MG63 (cell line): ENCODE measurements at regions not wholly inside any gene's neighbourhood (a gene's known extent, or its start where the extent isn't known, plus 50 kb on each side); places are given as distances from the start of the nearest gene placed in this dataset.
"Not testable (repeated sequence)": the region's sequence is repeated elsewhere in the genome, so short reads cannot be mapped to it uniquely, and the experiment has no call there.

Experiments
- DNase-seq: peaks from one replicate; pipeline ENCODE4 v3.0.0-alpha.2; 2020
- H3K27me3 ChIP-seq: fragments of 250-450 bp; sonication (Bioruptor Pico); 2 replicates; pipeline ENCODE4 v1.5.1; 2020; ENCODE audit warnings: mild to moderate bottlenecking, moderate library complexity
- H3K36me3 ChIP-seq: fragments of 250-450 bp; sonication (Bioruptor Pico); 2 replicates; pipeline ENCODE4 v1.5.1; 2020; ENCODE audit warnings: mild to moderate bottlenecking, moderate library complexity
- H3K4me3 ChIP-seq: fragments of 250-450 bp; sonication (Bioruptor Pico); 2 replicates; pipeline ENCODE4 v1.5.1; 2020; ENCODE audit warnings: mild to moderate bottlenecking, moderate library complexity
- H3K9me3 ChIP-seq: fragments of 250-450 bp; sonication (Bioruptor Pico); 2 replicates; pipeline ENCODE4 v1.5.1; 2020; ENCODE audit warnings: mild to moderate bottlenecking, moderate library complexity

GRCh38 chr2:53182601-53183000 lies 585.0 kb upstream of the CHAC2 start:
- Histone ChIP-seq H3K9me3 (no peaks in the 10 kb centered on the region), H3K27me3 (no peaks in the 10 kb centered on the region), H3K36me3 (no peaks in the 10 kb centered on the region), H3K4me3 (no peak overlapping the region)
- no peak for DNase-seq

DNA sequence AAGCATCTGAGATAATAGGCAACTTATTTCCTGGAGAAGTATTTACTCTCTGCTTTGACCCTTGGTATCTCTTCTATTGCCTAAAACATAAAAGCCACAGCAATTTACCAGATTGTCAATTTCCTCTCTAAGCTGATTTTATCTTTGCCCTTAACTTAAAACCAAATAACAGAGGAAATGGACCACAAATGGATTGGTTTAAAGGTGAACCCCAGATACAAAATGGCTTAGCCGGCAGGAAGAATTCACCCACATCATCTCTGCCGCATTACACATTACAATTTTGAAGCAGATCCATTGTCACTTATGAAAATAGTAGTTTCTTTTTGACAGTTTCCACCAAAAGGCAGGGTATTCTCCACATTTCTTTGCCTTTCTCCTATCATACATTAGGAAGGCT lies 585.8 kb upstream of the CHAC2 start:
- Histone ChIP-seq H3K9me3 (no peaks in the 10 kb centered on the region), H3K4me3 (no peak overlapping the region), H3K27me3 (no peaks in the 10 kb centered on the region), H3K36me3 (no peaks in the 10 kb centered on the region)
- DNase-seq: no peak

DNA sequence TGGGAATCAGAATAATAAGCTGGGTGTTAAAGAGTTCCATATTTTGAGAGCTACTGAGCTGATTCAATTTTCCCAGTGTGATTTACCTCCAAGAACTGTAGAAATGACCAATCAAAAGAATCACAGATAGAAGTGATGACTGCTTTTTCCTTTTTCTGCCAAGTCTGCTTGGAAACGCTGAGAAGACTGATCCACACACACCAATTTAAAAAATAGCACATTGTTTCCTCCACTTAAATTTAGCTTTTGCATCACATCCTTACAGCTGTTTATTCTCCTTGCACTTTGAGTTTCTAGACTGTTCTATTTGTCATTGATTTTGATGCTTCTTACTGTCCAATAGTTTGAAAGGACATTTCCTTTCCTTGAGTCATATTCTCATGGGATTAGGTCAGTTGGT lies 590.3 kb upstream of the CHAC2 start:
- Histone ChIP-seq H3K4me3 (no peak overlapping the region), H3K27me3 (no peaks in the 10 kb centered on the region), H3K9me3 (no peaks in the 10 kb centered on the region), H3K36me3 (no peaks in the 10 kb centered on the region)
- DNase-seq: no peak

DNA sequence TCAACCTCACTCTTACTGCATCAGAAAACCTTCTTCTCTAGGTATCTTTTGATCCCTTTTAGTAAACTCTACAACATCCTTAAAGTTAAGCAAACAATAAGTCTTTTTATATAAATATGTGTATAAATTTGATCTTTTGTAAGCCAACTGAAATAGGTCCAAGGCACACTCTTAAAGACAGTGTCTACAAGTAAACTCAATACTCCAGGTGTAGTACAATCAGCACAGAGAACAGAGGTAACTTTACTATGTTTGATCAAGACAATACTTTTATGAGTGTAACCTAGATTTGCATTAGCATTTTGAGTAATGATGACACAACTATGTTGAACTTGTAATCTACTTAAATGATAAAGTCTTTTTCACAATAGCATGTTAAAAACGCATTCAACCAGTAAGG lies 593.1 kb upstream of the CHAC2 start:
- Histone ChIP-seq H3K36me3 (no peaks in the 10 kb centered on the region), H3K4me3 (no peak overlapping the region), H3K9me3 (no peaks in the 10 kb centered on the region), H3K27me3 (no peaks in the 10 kb centered on the region)
- no peak for DNase-seq

DNA sequence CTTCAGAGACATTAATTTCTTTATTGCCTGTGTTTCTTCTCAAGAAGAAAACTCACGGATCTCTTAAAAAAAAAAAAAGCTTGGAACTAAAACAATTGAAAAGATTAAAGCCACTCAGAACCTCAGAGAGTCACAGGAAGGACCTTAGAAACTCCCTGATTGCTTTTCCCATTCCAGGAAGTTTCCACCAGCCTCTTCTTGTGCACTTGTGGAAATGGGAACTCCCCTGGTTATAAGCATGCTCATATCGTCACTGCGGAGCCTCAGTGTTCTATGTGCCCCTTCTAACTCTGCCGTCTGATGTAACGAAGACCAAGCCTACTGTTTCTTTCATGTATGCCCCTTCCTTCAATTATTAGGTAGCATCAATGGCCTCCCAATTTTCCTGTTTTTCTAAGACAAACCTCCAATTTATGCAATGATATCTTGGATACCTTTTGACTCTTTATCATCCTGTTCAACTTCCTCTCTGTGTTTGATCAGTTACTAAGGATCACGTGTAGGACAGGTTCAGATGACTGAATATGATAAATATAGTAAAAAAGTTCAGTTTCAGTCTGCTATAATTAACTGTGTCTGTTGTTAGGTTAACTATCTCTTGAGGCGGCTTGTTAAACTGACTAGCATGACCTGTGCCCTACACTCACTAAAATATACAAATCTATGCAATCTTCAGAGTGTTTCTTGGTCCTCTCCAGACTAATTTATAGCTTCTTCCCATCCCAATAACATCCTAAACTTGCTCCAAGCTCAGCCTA lies 593.7 kb upstream of the CHAC2 start:
- Histone ChIP-seq H3K9me3 (no peaks in the 10 kb centered on the region), H3K27me3 (no peaks in the 10 kb centered on the region), H3K36me3 (no peaks in the 10 kb centered on the region), H3K4me3 (no peak overlapping the region)
- DNase-seq: no peak

DNA sequence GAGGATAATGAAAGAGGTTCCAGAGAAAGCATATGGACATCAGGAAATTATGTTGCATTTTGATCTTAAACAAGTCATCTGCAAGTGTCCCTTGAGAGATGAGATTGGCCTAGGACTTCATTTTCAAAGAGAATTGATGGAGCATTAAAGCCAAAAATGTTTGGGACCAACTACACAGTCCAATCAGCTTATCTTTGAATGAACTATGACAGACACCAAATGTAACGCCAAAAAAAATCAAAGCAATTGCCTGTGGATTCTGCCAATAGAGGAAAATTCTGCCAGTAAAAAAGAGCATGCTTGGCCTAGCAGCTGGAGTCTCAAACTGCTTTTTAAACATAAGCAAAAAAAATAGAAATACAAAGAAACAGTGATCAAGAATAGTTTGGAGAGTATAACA lies 594.5 kb upstream of the CHAC2 start:
- Histone ChIP-seq H3K27me3 (no peaks in the 10 kb centered on the region), H3K4me3 (no peak overlapping the region), H3K9me3 (no peaks in the 10 kb centered on the region), H3K36me3 (no peaks in the 10 kb centered on the region)
- DNase-seq: no peak

GRCh38 chr2:53170466-53170865 lies 597.1 kb upstream of the CHAC2 start:
- Histone ChIP-seq H3K4me3 (no peak overlapping the region), H3K36me3 (no peaks in the 10 kb centered on the region), H3K9me3 (0 out of 2 replicates have a peak, but pooled peaks cover 2% of the 10 kb centered on the region), H3K27me3 (no peaks in the 10 kb centered on the region)
- no peak for DNase-seq

DNA sequence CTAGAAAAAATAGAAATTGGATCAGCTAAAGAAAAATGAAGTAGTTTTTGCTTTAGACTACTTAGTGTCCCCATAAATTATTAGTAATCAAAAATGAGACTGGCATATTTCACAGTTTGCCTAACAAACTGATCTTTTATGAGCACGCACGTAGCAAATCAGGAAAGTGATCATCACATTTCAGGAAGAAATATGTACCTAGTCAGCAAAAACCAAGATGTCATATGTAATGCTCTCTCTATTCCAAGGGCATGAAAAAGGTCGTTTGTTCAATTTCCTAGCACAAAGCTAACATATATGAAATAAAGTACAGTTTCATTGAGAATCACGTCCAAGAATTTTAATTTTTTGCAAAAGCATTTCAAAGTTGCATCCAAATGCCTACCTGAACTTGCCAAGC lies 600.4 kb upstream of the CHAC2 start:
- H3K4me3 ChIP-seq: no peak overlapping the region
- DNase-seq: no peak
- H3K27me3 ChIP-seq: no peaks in the 10 kb centered on the region
- H3K36me3 ChIP-seq: no peaks in the 10 kb centered on the region
- 0 out of 2 replicates have a peak, but pooled peaks cover 2% of the 10 kb centered on the region for H3K9me3 ChIP-seq

DNA sequence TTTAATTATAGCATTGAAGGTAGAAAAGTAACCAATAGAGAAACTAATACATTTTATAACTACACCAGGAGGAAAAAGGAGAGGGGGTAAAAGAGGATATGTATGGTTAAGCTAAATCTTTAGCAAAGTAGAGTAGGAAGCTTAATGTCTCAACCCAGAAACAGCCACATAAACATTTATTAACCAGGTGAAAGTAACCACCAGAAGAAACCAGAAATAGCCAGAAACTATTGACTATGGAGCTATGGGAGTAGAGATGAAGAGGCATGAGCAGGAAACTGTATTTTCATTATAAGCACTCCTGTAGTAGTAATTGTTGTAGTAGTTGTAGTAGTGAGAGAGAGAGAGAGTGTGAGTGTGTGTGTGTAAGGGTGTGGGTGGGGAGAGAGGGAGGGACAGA lies 617.5 kb upstream of the CHAC2 start:
- Histone ChIP-seq H3K4me3 (no peak overlapping the region), H3K36me3 (no peaks in the 10 kb centered on the region), H3K27me3 (no peaks in the 10 kb centered on the region), H3K9me3 (no peaks in the 10 kb centered on the region)
- DNase-seq: no peak

- DNase-seq: no peak
- H3K27me3 ChIP-seq: no peaks in the 10 kb centered on the region
- H3K36me3 ChIP-seq: no peaks in the 10 kb centered on the region
Observed at GRCh38 chr2:53148221-53148620, 619.4 kb upstream of the CHAC2 start.

GRCh38 chr2:53131416-53131815 lies 636.2 kb upstream of the CHAC2 start:
- H3K36me3 ChIP-seq: no peaks in the 10 kb centered on the region
- DNase-seq: no peak
- no peaks in the 10 kb centered on the region for H3K27me3 ChIP-seq
- H3K9me3 ChIP-seq: no peaks in the 10 kb centered on the region
- H3K4me3 ChIP-seq: no peak overlapping the region

More at GRCh38 chr2:53148221-53148620, 619.4 kb upstream of the CHAC2 start:
- Histone ChIP-seq H3K4me3 (no peak overlapping the region), H3K9me3 (no peaks in the 10 kb centered on the region)

DNA sequence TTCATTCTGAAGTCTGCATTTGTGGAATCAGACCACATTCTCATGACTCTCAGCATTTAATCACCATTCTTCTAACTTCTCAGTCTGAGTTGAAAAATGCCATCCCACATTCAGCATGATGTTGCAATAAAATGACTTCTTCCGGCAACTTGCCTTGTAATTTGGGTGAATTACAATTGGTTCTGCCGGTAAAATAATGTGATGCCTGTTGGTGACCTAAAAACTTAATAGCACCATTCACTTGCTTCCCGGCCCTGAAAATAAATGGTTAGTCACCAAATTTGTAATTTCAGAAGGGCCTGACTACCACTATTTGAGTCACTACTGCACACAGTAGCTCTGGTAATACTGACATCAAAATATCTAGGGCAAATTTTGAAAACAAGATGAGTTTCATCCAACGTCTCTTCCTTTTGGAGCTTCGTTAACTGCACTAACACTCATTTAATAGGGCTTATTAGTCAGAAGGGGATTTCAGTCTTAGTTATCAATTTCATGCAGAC lies 637.1 kb upstream of the CHAC2 start:
- no peak overlapping the region for H3K4me3 ChIP-seq
- no peaks in the 10 kb centered on the region for H3K27me3 ChIP-seq
- DNase-seq: no peak
- no peaks in the 10 kb centered on the region for H3K36me3 ChIP-seq
- H3K9me3 ChIP-seq: no peaks in the 10 kb centered on the region

DNA sequence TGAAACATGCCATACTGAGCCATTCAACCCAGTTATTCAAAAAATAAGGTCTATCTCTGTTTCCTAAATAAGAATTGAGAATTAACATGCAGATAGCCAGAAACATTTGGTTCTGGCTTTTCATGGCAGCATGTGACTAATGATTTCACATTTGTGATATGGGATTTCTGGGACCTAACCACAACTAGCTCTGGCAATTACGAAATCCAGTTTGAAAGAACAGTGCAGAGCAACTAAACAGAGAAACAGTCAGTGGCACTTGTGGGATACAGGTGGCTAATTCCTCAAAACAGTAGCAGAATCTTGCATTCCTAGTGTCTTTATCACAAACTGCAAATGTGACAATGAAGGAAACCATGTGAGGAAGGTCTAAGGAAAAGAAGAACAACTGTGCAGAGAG lies 637.8 kb upstream of the CHAC2 start:
- Histone ChIP-seq H3K9me3 (no peaks in the 10 kb centered on the region), H3K4me3 (no peak overlapping the region), H3K27me3 (no peaks in the 10 kb centered on the region), H3K36me3 (no peaks in the 10 kb centered on the region)
- no peak for DNase-seq

DNA sequence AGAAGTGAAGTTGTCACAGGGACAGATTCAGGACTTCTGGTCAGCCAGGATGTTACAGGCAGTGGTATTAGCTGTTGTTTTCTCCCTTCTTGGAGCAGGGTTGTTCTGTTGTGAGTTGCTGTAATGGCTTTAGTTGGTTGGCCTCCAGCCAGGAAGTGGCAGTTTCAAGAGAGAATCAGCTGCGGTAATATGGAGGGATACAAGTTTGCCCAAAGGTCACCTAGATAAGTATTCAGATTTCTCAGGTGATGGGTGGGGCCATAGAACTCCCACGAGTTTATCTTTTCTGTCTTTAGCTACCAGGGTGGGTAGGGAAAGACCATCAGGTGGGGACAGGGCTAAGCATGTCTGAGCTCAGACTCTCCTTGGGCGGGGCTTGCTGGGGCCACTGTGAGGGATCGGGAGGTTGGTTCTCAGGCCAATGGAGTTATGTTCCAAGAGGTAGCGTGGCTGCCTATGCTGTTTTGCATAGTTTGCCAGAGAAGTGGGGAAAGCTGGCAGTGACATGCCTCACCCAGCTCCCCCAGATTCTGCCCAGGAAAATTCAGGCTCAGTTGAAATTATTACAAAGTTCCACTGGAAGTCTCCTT lies 640.4 kb upstream of the CHAC2 start:
- DNase-seq: no peak
- H3K9me3 ChIP-seq: no peaks in the 10 kb centered on the region
- H3K4me3 ChIP-seq: no peak overlapping the region

GRCh38 chr2:53114991-53115390 lies 652.6 kb upstream of the CHAC2 start:
- DNase-seq: no peak
- no peaks in the 10 kb centered on the region for H3K36me3 ChIP-seq

More for the DNA sequence above, 640.4 kb upstream of the CHAC2 start:
- H3K36me3 ChIP-seq: no peaks in the 10 kb centered on the region
- no peaks in the 10 kb centered on the region for H3K27me3 ChIP-seq

GRCh38 chr2:53114582-53114981 lies 653.0 kb upstream of the CHAC2 start:
- H3K9me3 ChIP-seq: no peaks in the 10 kb centered on the region
- H3K36me3 ChIP-seq: no peaks in the 10 kb centered on the region
- no peak for DNase-seq
- no peak overlapping the region for H3K4me3 ChIP-seq
- H3K27me3 ChIP-seq: no peaks in the 10 kb centered on the region

More at GRCh38 chr2:53114991-53115390, 652.6 kb upstream of the CHAC2 start:
- Histone ChIP-seq H3K27me3 (no peaks in the 10 kb centered on the region), H3K9me3 (no peaks in the 10 kb centered on the region), H3K4me3 (no peak overlapping the region)

GRCh38 chr2:53112408-53112807 lies 655.2 kb upstream of the CHAC2 start:
- not testable (repeated sequence) for DNase-seq, H3K36me3 ChIP-seq, H3K9me3 ChIP-seq, H3K4me3 ChIP-seq, H3K27me3 ChIP-seq

GRCh38 chr2:53111406-53111805 lies 656.2 kb upstream of the CHAC2 start:
- no peaks in the 10 kb centered on the region for H3K9me3 ChIP-seq
- H3K4me3 ChIP-seq: no peak overlapping the region
- H3K27me3 ChIP-seq: no peaks in the 10 kb centered on the region
- no peaks in the 10 kb centered on the region for H3K36me3 ChIP-seq
- no peak for DNase-seq
